GM18870 (cell line): ENCODE measurements at regions not wholly inside any gene's neighbourhood (a gene's known extent, or its start where the extent isn't known, plus 50 kb on each side); places are given as distances from the start of the nearest gene placed in this dataset.

Experiments
- ATAC-seq: cut with Tn5 transposase; IDR thresholded peaks from one replicate; pipeline ENCODE4 v1.9.1; 2021; ENCODE audit warnings: moderate library complexity; ENCODE audit not compliant: unreplicated experiment

DNA sequence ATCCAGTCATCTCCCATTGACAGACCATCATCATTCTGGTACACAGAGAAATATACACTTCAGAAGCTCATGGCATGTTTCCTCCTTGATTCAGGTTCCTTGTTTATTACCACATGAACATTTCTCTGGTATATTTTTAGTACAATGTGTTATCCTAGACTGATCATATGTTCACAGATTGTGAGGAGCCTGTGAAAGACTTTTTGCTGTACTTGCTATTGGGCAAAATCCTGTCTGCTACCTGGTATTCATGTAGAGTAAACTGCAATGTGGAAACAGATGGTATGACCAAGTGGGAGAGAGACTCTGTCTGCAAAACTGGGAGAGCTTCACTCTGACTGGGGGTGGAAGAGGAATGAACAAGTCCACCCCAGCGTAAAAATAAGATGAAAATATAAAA is 657.2 kb downstream of the IRS1 start:
- no peak for ATAC-seq

DNA sequence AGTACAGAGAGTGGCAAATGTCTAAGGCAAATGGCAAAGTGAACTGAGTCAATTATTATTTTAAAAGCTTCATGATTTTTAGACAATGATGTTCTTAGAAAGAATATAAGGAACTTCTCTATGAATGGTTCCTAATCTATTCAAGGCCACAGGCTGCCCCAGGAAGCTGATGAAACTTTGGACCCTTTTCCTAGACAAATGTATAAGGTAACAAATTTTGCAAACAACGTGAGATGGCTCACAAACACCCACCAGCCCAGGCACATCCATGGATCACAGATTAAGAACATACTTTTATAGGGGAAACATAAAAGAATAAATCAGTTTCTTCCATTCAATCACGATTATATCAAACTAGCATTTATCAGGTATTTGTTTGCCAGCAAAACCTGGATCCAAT is 659.0 kb downstream of the IRS1 start:
- no peak for ATAC-seq

DNA sequence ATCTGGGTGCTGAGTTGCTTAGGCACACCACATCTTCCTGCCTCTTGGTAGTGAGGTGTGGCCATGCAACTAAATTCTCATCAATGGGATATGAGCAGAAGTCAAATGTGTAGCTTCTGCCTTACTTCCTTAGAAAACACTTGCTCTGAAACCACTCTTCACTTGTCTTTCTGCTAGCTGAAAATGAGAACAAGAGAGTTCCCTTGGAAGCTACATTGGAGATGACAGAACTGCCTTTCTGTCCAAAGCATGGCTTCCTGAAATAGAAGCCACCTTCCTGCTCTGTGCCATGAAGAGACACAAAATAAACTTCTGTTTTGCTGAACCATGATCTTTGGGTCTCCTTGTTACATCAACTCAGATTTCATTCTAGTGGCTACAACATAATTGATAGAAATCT is 659.9 kb downstream of the IRS1 start:
- no peak for ATAC-seq

DNA sequence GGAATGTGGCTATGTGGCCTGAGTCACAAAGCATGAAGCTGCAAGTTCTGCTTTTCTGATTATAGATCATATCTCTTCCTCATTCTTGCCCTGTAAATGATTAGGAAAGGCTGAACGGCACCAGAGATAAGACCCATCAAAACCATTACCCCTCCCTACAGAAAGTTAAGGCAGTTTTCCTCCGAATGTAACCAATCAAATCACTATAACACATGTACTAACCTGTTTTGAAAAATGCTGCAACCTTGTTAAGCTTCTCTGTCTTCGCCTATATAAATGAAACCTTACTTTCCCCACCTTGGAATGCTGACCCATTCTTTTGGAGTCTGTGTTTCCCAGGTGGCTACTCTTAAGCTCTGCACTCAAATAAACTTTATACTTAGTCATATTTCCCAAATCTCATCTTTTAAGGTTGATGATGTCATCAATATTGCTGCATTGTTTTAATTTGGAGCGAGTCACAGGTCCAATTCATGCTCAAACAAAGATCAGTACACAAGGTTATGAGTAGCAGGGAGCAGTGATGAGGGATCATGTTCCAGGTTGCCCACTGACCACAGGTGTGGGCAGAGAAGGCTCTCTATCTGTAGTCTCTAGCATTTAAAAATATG is 662.3 kb downstream of the IRS1 start:
- peak; percentile 70 for ATAC-seq

DNA sequence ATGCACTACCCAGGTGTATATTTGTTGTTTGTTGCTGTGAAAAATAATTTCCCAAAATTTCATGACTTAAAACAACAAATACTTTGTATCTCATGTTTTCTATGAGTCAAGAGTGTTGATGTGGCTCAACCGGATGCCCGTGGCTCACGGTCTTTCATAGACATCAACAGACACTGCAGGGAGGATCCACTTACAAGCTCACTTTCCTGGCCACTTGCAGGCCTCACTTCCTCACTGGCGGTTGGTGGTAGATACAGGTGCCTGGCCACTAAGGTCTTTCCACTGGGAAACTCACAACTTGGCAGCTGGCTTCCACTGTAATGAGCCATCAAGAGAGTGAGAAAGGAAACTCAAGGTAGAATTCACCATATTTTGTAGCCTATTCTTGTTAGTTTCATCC is 662.9 kb downstream of the IRS1 start:
- ATAC-seq, result peak; percentile 59

DNA sequence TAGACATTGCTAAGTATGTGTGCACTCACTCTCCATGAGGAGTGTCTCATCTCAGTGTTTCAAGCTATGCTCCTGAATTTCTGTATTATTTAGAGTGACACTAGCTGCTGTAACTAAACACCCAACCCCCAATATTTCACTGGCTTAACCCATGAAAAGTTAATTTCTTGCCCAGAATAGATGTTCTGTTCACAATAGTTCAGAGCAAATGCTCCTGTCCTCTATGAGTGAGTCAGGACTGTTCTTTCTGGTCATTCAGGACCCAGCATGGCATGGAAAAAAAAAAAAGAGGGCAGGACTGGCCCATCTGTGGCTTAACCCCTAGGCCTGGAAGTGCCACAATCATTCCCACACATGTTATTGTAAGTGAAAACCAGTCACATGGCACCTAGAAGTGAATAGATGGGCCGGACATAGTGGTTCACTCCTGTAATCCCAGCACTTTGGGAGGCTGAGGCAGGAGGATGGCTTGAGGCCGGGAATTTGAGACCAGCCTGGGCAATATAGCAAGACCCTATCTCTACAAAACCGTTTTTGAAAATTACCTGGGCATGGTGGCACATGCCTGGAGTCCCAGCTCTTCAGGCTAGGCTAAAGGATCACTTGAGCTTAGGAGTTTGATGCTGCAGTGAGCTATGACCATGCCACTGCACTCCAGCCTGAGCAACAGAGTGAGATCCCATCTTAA is 663.6 kb downstream of the IRS1 start:
- no peak for ATAC-seq

DNA sequence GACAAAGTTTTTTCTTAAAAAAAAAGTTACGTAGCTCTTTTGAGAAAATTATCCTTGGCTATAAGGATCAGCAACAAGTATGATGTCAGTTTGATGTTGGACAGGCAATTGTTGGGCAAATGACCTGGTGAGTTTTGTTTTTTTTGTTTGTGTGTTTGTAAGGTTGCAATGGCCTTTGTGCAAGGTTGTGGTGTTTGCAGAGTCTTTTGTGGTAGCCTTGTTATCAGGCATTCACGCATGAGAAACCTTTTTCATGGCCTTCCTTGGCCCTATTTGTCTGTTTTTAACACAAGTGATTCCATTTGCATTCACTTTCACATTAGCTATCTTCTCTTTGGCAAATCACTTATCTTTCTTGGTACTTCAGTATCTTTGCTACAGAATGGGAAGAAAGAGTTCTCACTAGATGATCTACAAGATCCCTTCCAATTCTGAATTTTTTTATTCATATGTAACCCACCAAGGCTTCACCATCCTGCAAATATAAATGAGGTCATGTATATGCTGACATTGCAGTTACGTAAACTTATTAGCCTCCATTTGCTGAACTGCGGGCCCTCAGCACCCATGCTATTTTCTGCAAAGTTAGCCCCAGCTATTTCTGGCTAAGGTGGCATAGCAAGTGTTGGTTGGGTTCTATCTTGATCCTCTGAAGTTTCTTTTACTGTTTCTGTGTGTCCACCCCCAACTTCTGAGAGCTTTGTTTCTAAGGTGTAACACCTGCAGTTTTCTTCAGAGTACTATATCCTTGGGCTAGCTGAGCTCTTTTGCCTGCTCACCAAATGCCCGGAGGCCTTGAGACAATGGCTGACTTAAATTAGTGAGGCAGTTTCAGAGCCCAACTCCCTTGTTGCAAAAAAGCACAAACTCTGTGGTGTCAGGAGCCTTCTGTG is 667.1 kb downstream of the IRS1 start:
- ATAC-seq, result no peak

DNA sequence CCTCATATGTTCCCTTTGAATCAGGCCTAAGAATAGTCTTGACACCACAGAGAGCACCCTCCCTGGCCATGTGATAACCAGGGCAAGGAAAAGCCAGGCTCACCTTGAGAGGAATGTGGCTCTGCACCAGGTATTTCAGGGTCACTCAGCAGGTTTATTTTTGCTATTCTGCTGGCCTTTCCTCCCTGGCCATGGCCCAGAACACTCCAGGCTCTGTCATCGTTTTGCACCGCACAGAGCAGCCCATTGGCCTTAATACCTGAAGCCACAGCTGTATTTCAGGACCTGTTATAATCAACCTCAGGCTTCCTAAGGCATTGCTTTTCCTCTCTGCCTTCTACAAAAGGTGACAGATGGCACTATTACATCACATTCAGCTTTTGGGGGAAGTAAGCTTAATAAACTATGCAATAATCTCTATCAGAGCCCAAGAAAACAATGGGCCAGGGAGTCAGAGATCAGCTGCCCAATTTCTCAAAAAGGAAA is 668.3 kb downstream of the IRS1 start:
- no peak for ATAC-seq

DNA sequence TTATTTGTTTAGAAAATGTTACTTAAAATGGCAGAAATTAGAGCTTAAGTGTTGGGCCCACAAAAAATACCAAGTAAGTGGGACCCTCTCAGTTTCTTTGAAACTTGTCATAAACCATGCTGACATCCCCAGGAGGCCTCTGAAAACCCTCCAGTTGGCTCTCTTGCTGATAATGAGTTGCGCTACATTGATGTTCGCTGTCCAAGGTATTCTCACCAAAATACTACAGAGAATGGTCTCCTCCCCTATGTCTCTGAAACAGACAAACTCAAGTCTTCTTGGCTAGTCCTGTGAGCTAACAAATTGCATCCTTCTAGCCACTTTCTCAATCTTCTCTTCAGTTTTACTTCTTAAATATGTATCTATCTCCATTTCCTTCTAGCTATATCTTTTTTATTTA is 669.4 kb downstream of the IRS1 start:
- ATAC-seq, result no peak

DNA sequence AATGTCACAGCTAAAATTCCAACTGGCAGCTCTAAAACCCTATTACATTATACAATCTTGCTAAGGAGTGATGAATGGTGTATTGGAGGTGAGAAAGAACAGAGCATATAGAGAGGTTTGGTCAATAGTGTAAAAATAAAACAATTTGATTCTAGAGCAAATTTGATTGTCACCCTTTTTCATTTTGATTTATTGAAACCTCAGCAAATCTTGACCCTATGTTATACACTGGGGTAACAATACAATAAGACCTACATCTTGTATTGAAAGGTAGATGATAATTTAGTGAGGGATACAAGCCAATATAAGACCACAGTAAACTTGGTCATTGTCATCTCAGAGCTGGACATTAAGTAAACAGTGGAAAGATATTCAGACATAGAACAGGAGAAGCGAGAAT is 671.9 kb downstream of the IRS1 start:
- no peak for ATAC-seq

DNA sequence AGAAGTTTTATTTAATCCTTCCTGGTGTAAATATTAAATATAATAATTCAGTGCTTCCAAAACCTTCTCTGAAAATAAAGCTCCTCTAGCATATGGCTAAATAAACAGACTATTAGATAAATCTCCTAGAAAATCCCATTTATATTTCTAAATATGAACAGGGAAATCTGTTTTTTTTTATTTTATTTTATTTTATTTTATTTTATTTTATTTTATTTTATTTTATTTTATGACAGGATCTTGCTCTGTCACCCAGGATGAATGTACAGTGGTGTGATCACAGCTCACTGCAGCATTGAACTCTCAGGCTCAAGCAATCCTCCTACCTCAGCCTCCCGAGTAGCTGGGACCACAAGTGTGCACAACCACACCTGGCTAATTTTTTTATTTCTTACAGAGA is 673.5 kb downstream of the IRS1 start:
- ATAC-seq, result no peak

DNA sequence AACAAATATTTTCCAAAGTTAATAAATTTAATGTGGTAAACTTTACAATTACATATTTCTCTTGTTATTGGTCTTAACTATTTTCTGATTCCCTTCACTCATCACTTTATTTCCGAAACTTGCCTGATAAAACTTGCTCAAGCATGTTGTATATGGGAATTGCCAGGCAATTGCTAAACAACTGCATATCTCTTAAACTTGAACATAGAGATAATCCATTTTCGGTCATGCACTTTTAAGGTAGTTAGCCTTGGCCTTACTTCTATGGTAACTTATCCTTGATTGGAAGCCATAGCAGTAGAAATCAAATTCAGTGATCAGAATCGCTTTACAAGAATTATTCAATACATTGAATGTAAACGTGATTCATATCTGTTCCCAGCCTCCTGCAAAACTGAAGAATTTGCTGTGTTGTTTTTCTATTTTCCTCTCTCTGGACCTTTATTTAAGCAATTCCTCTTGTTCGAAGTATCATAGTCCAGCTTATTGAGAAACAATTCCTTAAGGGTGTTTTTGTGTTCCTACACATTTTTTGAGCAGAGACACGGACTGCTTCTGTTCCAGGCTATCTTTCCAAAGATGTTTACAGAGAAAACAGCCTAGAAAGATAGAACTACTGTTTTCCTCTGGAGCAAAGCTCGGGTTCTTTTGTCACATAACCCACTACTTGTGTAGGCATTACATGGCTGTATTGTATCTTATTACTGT is 674.3 kb downstream of the IRS1 start:
- ATAC-seq, result no peak

DNA sequence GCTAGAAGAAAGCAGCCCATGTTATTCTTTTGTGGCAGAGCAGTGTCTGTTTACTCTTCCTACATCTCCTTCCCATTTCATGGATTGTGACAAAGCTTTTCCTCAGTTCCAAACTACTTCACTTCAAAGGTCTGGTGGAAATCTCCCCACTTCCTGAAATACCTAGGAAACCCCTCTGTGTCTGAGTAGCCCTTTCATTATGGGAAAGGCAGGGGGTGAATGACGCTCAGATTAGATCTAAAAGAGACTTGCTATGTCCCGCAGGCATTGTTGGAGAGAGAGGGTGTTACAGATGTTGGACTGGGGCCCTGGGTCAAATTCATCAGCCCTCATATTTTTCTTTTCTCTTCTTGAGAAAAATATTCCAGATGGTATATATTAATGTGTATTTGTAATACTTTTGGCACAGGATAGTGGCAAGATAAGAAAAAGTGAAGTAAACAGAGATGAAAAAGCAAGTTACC is 675.0 kb downstream of the IRS1 start:
- no peak for ATAC-seq

DNA sequence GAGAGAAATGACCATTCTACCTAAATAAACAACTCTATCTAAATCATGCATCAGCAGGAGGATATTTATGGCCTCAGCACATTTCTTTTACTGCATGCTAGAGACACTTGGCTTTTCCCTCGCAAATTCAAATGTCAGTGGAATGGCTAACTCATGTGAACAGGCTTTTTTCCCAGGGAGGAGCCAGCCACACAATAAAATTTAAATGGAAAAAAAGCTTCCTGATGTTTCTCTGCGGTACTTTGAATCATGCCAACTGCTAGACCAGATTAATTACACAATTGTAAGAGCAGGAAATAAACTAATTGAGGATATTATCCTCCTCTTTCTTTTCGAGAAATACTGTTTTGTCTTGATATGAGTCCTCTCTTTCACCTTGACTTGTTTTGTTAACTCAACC is 676.3 kb downstream of the IRS1 start:
- ATAC-seq, result no peak

DNA sequence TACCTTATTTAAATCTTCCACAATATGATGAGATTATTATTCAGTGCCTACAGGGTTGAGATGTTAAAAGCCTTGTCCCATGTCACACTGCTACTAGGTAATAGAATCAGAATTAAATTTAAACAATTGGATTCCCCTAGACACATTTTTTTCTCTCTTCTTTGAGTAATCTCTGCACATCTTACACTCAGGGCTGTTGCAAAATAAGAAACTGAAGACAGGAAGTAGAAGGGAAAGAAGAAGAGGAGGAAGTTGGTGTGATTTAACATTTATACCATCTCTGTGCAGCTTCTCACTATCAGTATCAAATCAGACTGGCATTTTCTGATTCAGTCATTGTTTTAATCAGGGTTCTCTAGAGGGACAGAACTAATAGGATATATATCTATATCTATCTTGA is 677.6 kb downstream of the IRS1 start:
- ATAC-seq, result no peak

DNA sequence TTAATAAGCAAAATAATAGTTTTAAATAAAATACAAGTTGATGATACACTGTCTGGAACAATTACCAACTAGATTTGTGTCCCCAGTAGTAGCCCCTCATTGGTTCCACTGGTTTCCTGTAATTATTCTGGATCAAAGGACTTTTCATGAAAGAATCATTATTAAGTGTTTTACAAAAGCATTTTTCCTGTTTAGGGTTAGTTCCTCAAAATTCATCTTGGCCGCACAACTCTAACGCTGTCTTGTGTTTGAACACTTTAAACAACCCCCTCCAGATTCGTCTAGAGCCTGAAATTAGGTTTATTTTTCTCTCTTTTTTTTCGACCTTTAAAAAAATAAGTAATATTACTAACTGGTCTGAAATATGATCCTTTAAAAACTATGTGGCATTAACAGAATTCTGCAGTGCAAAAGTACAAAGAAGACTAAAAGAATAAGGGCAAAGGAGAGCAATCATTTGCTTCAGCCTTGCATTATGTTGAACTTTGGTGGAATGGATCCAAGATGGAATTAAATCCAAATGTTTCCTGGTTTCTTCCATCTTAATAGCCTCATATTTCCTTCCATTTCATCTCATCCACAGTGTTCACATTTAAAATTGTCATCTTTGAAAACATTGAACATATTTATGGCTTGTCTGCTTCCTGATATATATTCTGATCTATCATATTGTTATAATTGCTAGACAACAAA is 678.4 kb downstream of the IRS1 start:
- no peak for ATAC-seq

DNA sequence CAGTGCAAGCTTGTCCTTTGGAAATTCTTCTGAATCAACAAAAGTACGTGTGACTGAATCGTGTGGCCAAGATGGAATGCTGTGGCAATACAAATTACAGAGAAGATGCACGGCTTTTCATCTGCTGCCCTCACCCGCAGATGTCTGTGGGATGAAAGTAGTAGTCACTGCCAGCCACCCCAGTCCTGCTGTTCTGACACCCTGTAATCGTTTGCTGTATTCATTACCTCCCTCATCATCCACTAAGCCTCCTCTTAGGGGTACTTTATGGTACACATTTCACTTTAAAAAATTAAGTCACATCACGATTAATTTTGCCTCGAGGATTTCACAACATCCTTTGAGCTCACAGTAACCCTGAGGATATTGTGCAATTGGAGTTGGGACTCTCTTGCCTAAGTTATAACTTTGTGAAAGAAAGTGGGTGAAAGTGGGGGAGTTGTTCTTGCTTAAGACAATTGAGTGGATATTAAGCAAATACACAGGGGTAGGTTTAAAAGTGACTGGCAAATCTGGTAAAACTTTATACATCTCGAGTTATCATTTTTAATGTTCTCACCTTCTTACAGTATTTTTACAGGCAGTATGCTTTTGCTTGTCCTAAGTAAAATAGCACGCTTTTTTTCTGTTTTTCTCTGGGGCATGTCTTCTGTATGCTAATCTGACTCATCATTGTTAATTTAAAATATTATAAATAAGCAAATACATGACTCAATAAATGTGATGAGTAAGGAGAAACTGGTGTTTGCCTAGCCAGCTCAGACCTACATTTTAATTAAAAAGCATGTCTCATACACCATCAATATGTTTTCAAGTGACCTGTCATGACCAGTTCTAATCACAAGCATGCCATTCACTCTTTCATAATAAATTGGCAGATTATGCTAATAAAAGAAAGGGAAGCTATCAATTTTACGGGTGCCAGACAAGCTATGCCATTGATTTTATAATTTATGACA is 680.9 kb downstream of the IRS1 start:
- no peak for ATAC-seq

DNA sequence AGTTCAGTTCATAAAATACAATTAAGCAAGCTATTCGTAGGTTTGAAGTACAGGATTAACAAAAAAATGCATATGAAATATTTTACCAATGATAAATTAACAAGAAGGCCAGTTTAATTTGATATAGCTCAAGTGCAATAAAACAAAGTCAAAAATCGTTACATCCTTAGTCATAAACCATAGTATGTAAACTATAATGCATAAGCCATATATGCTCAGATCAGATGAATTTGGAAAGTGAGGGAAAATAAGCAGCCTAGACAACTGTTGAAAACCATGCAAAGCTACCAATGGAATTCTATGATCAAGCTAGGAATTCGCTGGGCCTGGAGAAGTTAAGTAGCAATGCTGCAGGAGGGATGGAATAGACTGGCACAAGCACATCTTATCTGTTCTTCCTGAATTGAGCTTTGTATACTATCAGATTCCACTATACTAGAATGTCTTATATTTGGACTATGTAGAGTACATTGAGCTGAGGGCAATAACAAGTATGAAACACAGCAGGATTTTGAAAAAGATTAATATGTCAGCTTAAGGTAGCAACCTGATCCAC is 682.0 kb downstream of the IRS1 start:
- ATAC-seq, result no peak

DNA sequence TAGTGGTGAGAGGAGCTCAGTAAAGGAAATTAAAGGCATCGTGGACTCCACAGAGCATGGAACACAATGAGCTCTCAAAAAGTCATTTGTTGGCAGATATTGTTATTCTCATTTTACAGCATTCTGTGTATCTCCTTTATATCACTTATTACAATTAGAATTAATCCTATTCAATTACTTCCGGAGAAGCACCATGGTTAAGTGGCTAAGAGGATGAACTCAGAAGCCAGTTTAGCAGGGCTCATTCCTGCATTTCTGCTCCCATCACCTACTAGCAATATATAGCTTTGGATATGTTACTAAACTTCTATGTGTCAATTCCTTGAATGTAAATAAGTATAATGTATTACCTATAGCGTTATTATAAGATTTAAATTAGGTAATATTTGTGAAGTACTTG is 683.3 kb downstream of the IRS1 start:
- no peak for ATAC-seq
